B cell (primary cell): ENCODE measurements at regions not wholly inside any gene's neighbourhood (a gene's known extent, or its start where the extent isn't known, plus 50 kb on each side); places are given as distances from the start of the nearest gene placed in this dataset.

Experiments used
- ATAC-seq: fragments of 200-7000 bp; cut with Tn5 transposase; one replicate; pipeline ENCODE4 v1.10.0; 2021; ENCODE audit warnings: low read depth, mild to moderate bottlenecking, moderate number of reproducible peaks, moderate library complexity
- CTCF ChIA-PET: fragments of 350-600 bp; sonication (Branson Sonifier 250); formaldehyde crosslinking; loops from one replicate; lab custom pipeline; 2021; ENCODE audit warnings: antibody characterized with exemption, inconsistent platforms; lab: Charles Lee
- POLR2A ChIA-PET: fragments of 350-600 bp; sonication (Branson Sonifier 250); formaldehyde crosslinking; loops from one replicate; lab custom pipeline; 2021; ENCODE audit warnings: antibody characterized with exemption; lab: Charles Lee
- DNase-seq: peaks from one replicate; pipeline ENCODE4 v3.0.0; 2013
- H2AFZ ChIP-seq: 2 replicates; pipeline ENCODE4 v1.6.1; 2012; ENCODE audit warnings: mild to moderate bottlenecking, low read depth, low read length; ENCODE audit not compliant: insufficient read depth, poor library complexity, severe bottlenecking
- H3K27ac ChIP-seq, 2 donors: 1 replicate in 1 of 2; 2 replicates in 1 of 2; pipeline ENCODE4 v1.5.1; 2012 to 2013; ENCODE audit warnings: low read length in 2 of 2, mild to moderate bottlenecking in 2 of 2, moderate library complexity in 1 of 2
- H3K27me3 ChIP-seq, 4 experiments: fragments of 200-600 bp in 1 of 4; sonication (generic) in 1 of 4; replicated peaks in 1 of 4; 1 replicate in 2 of 4; 2 replicates in 2 of 4; pipeline versions ENCODE4 v1.6.1 to v1.7.0; 2013 to 2016; ENCODE audit warnings: low read length in 3 of 4, mild to moderate bottlenecking in 2 of 4, mixed read lengths in 1 of 4, moderate library complexity in 1 of 4; ENCODE audit not compliant: insufficient read depth in 4 of 4, control insufficient read depth in 3 of 4; ENCODE audit errors: control extremely low read depth in 1 of 4
- H3K36me3 ChIP-seq, 2 experiments: replicated peaks in 1 of 2; 1 replicate in 1 of 2; 2 replicates in 1 of 2; pipeline versions ENCODE4 v1.6.1 to v1.7.1; 2013; ENCODE audit warnings: low read length in 1 of 2; ENCODE audit not compliant: insufficient read depth in 2 of 2, control insufficient read depth in 1 of 2; ENCODE audit errors: control extremely low read depth in 1 of 2, extremely low read depth in 1 of 2
- H3K4me1 ChIP-seq, 2 donors: fragments of 200-600 bp in 1 of 2; sonication (generic) in 1 of 2; 1 replicate in 1 of 2; 2 replicates in 1 of 2; pipeline versions ENCODE4 v1.5.1 to v1.6.1; 2013 to 2017; ENCODE audit warnings: low read length in 2 of 2; ENCODE audit not compliant: control insufficient read depth in 2 of 2, insufficient read depth in 2 of 2
- H3K4me2 ChIP-seq: replicated peaks from 2 replicates; pipeline ENCODE3; 2012; ENCODE audit warnings: mild to moderate bottlenecking, low read depth, low read length; ENCODE audit not compliant: poor library complexity, severe bottlenecking
- H3K4me3 ChIP-seq, 5 experiments: fragments of 200-600 bp in 1 of 5; sonication (generic) in 1 of 5; 1 replicate in 3 of 5; 2 replicates in 2 of 5; pipeline versions ENCODE4 v1.5.1 to v1.7.0; 2011 to 2016; ENCODE audit warnings: low read length in 4 of 5, mild to moderate bottlenecking in 4 of 5, low read depth in 2 of 5, control low read depth in 1 of 5, moderate library complexity in 1 of 5; ENCODE audit not compliant: insufficient read depth in 1 of 5; ENCODE audit errors: control extremely low read depth in 1 of 5, extremely low read depth in 1 of 5
- H3K79me2 ChIP-seq: fragments of 200-600 bp; sonication (generic); one replicate; pipeline ENCODE4 v1.6.0; 2016; ENCODE audit warnings: low read length; ENCODE audit not compliant: control insufficient read depth, insufficient read depth
- H3K9ac ChIP-seq: fragments of 200-600 bp; sonication (generic); 2 replicates; pipeline ENCODE4 v1.6.1; 2017; ENCODE audit warnings: mild to moderate bottlenecking, low read length, moderate library complexity
- H3K9me3 ChIP-seq, 3 donors: one replicate each; pipeline versions ENCODE4 v1.6.1 to v1.7.1; 2013; ENCODE audit warnings: low read length in 2 of 3; ENCODE audit not compliant: control insufficient read depth in 2 of 3, insufficient read depth in 1 of 3; ENCODE audit errors: control extremely low read depth in 1 of 3
- H4K20me1 ChIP-seq: 2 replicates; pipeline ENCODE4 v1.6.0; 2012; ENCODE audit warnings: mild to moderate bottlenecking, low read length; ENCODE audit not compliant: insufficient read depth, control insufficient read depth, poor library complexity, severe bottlenecking
- H3K27ac Mint-ChIP-seq: one replicate; pipeline ENCODE4 v1.8.0; 2021; ENCODE audit warnings: mixed read lengths
- H3K27me3 Mint-ChIP-seq: one replicate; pipeline ENCODE4 v1.8.0; 2021; ENCODE audit warnings: mixed read lengths
- H3K4me1 Mint-ChIP-seq: one replicate; pipeline ENCODE4 v1.8.0; 2021; ENCODE audit warnings: mixed read lengths
- H3K4me3 Mint-ChIP-seq: one replicate; pipeline ENCODE4 v1.8.0; 2021; ENCODE audit warnings: mixed read lengths
- H3K9me3 Mint-ChIP-seq: one replicate; pipeline ENCODE4 v1.8.0; 2022; ENCODE audit warnings: mixed read lengths; ENCODE audit not compliant: insufficient read depth
- EZH2 ChIP-seq: IDR thresholded peaks from 2 replicates; pipeline ENCODE4 v1.6.1; 2012; ENCODE audit warnings: borderline replicate concordance, low read depth, mild to moderate bottlenecking, moderate library complexity, low read length; ENCODE audit not compliant: insufficient read depth, poor library complexity, severe bottlenecking
- WGBS: methylation state at CpG from one replicate; pipeline ENCODE4 v1.1.5; 2013; ENCODE audit warnings: missing lambda C conversion rate; ENCODE audit not compliant: insufficient coverage; 5-methylcytosine and 5-hydroxymethylcytosine counted together
- intact Hi-C: fragments of 100-400 bp; cut with micrococcal nuclease; formaldehyde crosslinking; loops from one replicate; pipeline ENCODE4 v1.10.0; 2022
- TF ChIP-seq, protein P1 (sequence below): fragments of 200-600 bp; IDR thresholded peaks from one replicate; pipeline ENCODE4 v1.8.0; 2022; ENCODE audit warnings: antibody characterized with exemption, mild to moderate bottlenecking

DNA sequence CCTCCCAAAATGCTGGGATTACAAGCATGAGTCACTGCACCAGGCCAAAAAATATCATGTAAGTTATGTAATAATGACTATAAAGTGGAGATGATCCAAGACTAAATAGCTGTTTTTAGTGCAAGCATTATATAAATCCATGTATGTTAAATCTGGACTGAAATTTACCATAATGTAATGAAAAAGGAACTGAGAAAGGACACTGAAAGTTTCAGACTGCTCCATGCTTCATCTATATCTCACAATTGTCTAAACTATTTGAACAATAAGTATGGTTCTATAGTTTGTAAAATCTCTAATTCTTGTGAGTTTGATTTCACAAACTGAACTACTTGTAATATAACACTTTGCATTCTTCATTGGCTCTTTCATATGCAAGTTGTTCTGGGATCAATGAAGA is 2299.5 kb downstream of the PCDH9 start:
- H3K4me1 Mint-ChIP-seq: no peaks in the 10 kb centered on the region
- ChIA-PET POLR2A (no interaction called here), CTCF (no interaction called here)
- Histone ChIP-seq H3K27ac (no peak overlapping the region), H2AFZ (no peak overlapping the region), H3K27me3 (no peaks in the 10 kb centered on the region), H3K9me3 (peaks cover 0 to 4% (median 0%) of the 10 kb centered on the region in 3 donors), H3K79me2 (no peaks in the 10 kb centered on the region), H3K4me1 (no peaks in the 10 kb centered on the region), H3K4me2 (no peak overlapping the region), H3K4me3 (no peak overlapping the region), H4K20me1 (no peaks in the 10 kb centered on the region), H3K9ac (no peak overlapping the region), H3K36me3 (no peaks in the 10 kb centered on the region)
- DNase-seq (no peak), ATAC-seq (no peak)
- H3K4me3 Mint-ChIP-seq: no peak overlapping the region
- intact Hi-C loops: no loop called here
- no peak overlapping the region for H3K27ac Mint-ChIP-seq
- H3K27me3 Mint-ChIP-seq: no peaks in the 10 kb centered on the region
- TF ChIP-seq EZH2: no peak
- TF ChIP-seq, protein P1, sequence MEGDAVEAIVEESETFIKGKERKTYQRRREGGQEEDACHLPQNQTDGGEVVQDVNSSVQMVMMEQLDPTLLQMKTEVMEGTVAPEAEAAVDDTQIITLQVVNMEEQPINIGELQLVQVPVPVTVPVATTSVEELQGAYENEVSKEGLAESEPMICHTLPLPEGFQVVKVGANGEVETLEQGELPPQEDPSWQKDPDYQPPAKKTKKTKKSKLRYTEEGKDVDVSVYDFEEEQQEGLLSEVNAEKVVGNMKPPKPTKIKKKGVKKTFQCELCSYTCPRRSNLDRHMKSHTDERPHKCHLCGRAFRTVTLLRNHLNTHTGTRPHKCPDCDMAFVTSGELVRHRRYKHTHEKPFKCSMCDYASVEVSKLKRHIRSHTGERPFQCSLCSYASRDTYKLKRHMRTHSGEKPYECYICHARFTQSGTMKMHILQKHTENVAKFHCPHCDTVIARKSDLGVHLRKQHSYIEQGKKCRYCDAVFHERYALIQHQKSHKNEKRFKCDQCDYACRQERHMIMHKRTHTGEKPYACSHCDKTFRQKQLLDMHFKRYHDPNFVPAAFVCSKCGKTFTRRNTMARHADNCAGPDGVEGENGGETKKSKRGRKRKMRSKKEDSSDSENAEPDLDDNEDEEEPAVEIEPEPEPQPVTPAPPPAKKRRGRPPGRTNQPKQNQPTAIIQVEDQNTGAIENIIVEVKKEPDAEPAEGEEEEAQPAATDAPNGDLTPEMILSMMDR: no peak
- no peaks in the 10 kb centered on the region for H3K9me3 Mint-ChIP-seq

DNA sequence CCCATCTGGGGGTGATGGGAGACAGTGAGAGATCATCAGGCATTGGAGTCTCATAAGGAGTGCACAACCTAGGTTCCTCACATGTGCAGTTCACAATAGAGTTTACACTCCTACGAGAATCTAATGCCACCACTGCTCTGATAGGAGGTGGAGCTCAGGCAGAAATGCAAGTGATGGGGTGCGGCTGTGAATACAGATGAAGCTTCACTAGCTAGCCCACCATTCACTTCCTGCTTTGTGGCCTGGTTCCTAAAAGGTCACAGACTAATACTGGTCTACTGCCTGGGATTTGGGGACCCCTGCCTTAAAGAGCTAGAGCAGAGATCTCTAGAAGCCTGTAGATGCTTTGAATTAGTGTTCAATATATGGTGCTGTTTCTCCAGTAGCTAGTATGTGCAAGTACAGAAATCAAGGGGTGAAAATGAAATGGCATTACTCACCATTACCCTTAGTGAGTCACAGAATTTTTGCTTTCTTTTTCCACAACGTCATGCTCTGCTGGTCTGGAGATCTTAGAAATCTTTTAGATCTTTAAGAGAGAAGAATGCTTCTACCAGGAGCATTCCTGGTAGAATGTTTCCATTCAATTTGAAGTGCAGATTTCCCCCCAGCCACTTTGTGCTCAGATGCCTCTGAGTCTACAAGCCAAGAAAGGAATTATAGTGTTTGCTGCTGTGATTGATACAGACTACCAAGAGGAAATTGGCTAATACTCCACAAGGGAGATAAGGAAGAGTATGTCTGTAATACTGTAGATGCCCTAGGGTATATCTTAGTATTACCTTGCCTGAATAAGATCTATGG is 2301.2 kb downstream of the PCDH9 start:
- H3K27ac ChIP-seq: no peak overlapping the region
- no peaks in the 10 kb centered on the region for H3K27me3 ChIP-seq
- POLR2A ChIA-PET: no interaction called here
- no peak for ATAC-seq
- Mint-ChIP-seq H3K9me3 (no peaks in the 10 kb centered on the region), H3K27ac (no peak overlapping the region), H3K27me3 (no peaks in the 10 kb centered on the region), H3K4me1 (no peaks in the 10 kb centered on the region), H3K4me3 (no peak overlapping the region)
- no peak for TF ChIP-seq EZH2
- TF ChIP-seq, protein P1: no peak
- H4K20me1 ChIP-seq: no peaks in the 10 kb centered on the region
- no peak overlapping the region for H3K4me2 ChIP-seq
- no peak overlapping the region for H3K9ac ChIP-seq
- H3K4me3 ChIP-seq: no peak overlapping the region
- H2AFZ ChIP-seq: no peak overlapping the region
- no peak for DNase-seq
- CTCF ChIA-PET: no interaction called here
- H3K79me2 ChIP-seq: no peaks in the 10 kb centered on the region
- intact Hi-C loops: no loop called here
- WGBS: no CpG with 5 or more reads among the region's 3 CpGs
- no peaks in the 10 kb centered on the region for H3K4me1 ChIP-seq
- peaks cover 0 to 13% (median 0%) of the 10 kb centered on the region in 3 donors for H3K9me3 ChIP-seq
- H3K36me3 ChIP-seq: no peaks in the 10 kb centered on the region
